ENCODE measurements at regions not wholly inside any gene's neighbourhood (a gene's known extent, or its start where the extent isn't known, plus 50 kb on each side); places are given as distances from the start of the nearest gene placed in this dataset.
A peak's percentile ranks its signal among the peaks of the same experiment; 100 is the strongest.
"Not testable (repeated sequence)": the region's sequence is repeated elsewhere in the genome, so short reads cannot be mapped to it uniquely, and the experiment has no call there.

GRCh38 chr3:185306286-185306685 lies 52.4 kb upstream of the EHHADH start:
- not testable (repeated sequence) for DNase-seq

GRCh38 chr3:185306847-185307246 lies 53.0 kb upstream of the EHHADH start:
- DNase-seq, result no peak

- DNase-seq, result peak; percentile 31
Measured at GRCh38 chr3:185308126-185308754, 54.4 kb upstream of the EHHADH start.

- DNase-seq, result no peak
Measured at GRCh38 chr3:185309302-185309701, 53.6 kb upstream of the MAP3K13 start.

GRCh38 chr3:185309795-185310194 lies 53.1 kb upstream of the MAP3K13 start:
- DNase-seq, result no peak

GRCh38 chr3:185311991-185312390 lies 50.9 kb upstream of the MAP3K13 start:
- DNase-seq, result no peak
